Prostate gland (tissue), 2 donors: ENCODE measurements at regions not wholly inside any gene's neighbourhood (a gene's known extent, or its start where the extent isn't known, plus 50 kb on each side); places are given as distances from the start of the nearest gene placed in this dataset.

Experiments used
- DNase-seq: peaks from one replicate; pipeline ENCODE4 v3.0.0-alpha.2; 2019; ENCODE audit warnings: low spot score
- H3K27ac ChIP-seq, 2 donors: fragments of 200-600 bp; sonication (generic); 2 replicates each; pipeline ENCODE4 v1.5.1; 2017 to 2019
- H3K27me3 ChIP-seq: fragments of 200-600 bp; sonication (generic); replicated peaks from 2 replicates; pipeline ENCODE4 v1.5.1; 2019; ENCODE audit not compliant: insufficient read depth
- H3K36me3 ChIP-seq, 2 donors: fragments of 200-600 bp; sonication (generic); 1 replicate in 1 of 2; 2 replicates in 1 of 2; pipeline versions ENCODE4 v1.5.1 to v1.8.1; 2017 to 2019
- H3K4me1 ChIP-seq: fragments of 200-600 bp; sonication (generic); replicated peaks from 2 replicates; pipeline ENCODE4 v1.5.1; 2019
- H3K4me3 ChIP-seq, 2 donors: fragments of 200-600 bp; sonication (generic); 2 replicates each; pipeline ENCODE4 v1.5.1; 2017 to 2019
- H3K9me3 ChIP-seq: fragments of 200-600 bp; sonication (generic); 2 replicates; pipeline ENCODE4 v1.5.1; 2017
- POLR2A ChIP-seq: fragments of 450-650 bp; IDR thresholded peaks from one replicate; pipeline ENCODE4 v1.6.1; 2016; ENCODE audit warnings: antibody characterized with exemption, mild to moderate bottlenecking
- POLR2AphosphoS5 ChIP-seq: sonication (generic); formaldehyde crosslinking; IDR thresholded peaks from one replicate; pipeline ENCODE4 v1.6.1; 2017; ENCODE audit warnings: antibody characterized with exemption
- WGBS: methylation state at CpG from one replicate; pipeline ENCODE4 v1.1.5; 2018; 5-methylcytosine and 5-hydroxymethylcytosine counted together
- intact Hi-C: fragments of 100-400 bp; cut with DNase I; formaldehyde crosslinking; loops from one replicate; pipeline ENCODE4 v1.14.2; 2022
- TF ChIP-seq, protein P1 (sequence below), 4 experiments: fragments of 200-600 bp in 2 of 4; fragments of 450-650 bp in 2 of 4; sonication (generic) in 2 of 4; IDR thresholded peaks; 1 replicate in 3 of 4; 2 replicates in 1 of 4; pipeline ENCODE4 v1.5.1; 2016 to 2019; ENCODE audit warnings: antibody characterized with exemption in 4 of 4, mild to moderate bottlenecking in 2 of 4, moderate library complexity in 2 of 4

DNA sequence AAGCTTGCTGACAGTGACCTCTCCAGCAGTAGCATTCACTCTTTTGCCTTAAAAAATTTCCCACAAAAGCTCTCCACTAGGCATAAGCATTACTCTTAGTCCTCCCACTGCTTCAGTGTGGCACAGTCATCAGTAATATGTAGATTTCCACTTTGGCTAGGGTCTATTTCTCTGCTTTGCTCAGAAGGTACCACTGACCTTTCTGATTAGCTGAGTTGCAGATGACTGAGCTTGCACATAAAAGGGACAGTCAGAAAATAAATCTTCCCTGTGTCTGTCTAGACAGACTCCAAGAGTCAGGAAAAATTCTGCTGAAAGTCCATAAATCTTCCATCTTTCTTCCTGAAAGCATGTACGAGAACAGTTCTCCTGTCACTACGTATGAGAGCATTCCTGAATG is 56.6 kb upstream of the APP start:
- Histone ChIP-seq H3K9me3 (no peaks in the 10 kb centered on the region), H3K27ac (no peak overlapping the region), H3K4me1 (no peaks in the 10 kb centered on the region), H3K4me3 (no peak overlapping the region), H3K36me3 (no peaks in the 10 kb centered on the region), H3K27me3 (no peaks in the 10 kb centered on the region)
- intact Hi-C loops, result no loop called here
- no peak for DNase-seq
- TF ChIP-seq POLR2A (no peak), POLR2AphosphoS5 (no peak)
- TF ChIP-seq, protein P1, sequence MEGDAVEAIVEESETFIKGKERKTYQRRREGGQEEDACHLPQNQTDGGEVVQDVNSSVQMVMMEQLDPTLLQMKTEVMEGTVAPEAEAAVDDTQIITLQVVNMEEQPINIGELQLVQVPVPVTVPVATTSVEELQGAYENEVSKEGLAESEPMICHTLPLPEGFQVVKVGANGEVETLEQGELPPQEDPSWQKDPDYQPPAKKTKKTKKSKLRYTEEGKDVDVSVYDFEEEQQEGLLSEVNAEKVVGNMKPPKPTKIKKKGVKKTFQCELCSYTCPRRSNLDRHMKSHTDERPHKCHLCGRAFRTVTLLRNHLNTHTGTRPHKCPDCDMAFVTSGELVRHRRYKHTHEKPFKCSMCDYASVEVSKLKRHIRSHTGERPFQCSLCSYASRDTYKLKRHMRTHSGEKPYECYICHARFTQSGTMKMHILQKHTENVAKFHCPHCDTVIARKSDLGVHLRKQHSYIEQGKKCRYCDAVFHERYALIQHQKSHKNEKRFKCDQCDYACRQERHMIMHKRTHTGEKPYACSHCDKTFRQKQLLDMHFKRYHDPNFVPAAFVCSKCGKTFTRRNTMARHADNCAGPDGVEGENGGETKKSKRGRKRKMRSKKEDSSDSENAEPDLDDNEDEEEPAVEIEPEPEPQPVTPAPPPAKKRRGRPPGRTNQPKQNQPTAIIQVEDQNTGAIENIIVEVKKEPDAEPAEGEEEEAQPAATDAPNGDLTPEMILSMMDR (IDR thresholded peaks at IDR 0.05), result no peak
- WGBS, result 58% methylated on average over 2 of the region's 2 CpGs

DNA sequence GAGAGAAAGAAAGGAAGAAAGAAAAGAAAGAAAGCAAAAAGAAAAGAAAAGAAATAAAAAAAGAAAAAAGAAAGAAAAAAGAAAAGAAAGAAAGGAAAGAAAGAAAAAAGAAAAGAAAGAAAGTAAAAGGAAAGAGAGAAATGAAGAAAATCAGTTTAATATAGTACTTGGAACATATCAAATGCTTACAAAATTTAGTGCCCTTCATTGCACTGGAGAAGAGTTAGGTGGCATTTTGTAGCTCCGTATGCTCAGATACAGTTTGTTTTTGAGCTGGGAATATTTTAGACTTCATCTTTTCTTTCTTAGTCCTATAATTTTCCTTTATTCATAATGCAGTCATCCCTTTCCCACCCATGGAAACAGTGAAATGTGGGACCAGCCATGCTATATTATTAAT is 56.2 kb upstream of the APP start:
- Histone ChIP-seq H3K36me3 (no peaks in the 10 kb centered on the region), H3K27ac (no peak overlapping the region), H3K27me3 (no peaks in the 10 kb centered on the region), H3K4me1 (no peaks in the 10 kb centered on the region), H3K4me3 (no peak overlapping the region), H3K9me3 (no peaks in the 10 kb centered on the region)
- 79% methylated on average over 1 of the region's 1 CpG for WGBS
- no peak for DNase-seq
- no peak for TF ChIP-seq POLR2AphosphoS5
- TF ChIP-seq POLR2A, result no peak
- TF ChIP-seq, protein P1 (IDR thresholded peaks at IDR 0.05), result no peak
- intact Hi-C loops, result no loop called here

DNA sequence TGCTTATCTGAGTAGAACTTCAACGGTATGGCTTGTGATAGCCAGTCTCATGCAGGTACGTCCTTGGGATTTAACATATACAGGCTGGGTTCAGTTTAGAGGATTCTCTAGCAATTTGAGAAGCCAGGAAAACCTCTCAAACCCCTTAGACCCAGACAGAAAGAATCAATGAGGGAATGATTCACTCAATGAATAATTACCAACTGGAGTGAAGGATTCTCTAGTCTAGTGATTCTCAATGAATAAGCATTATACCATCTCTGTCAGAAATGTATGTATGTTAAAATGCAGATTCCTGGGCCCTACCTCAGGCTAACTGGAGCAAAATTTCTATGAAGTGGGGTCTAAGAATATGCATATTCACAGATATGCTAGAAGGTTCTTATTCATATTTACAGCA is 54.5 kb upstream of the APP start:
- DNase-seq, result no peak
- Histone ChIP-seq H3K27ac (no peak overlapping the region), H3K36me3 (no peaks in the 10 kb centered on the region), H3K27me3 (no peaks in the 10 kb centered on the region), H3K4me3 (no peak overlapping the region), H3K9me3 (no peaks in the 10 kb centered on the region), H3K4me1 (no peaks in the 10 kb centered on the region)
- TF ChIP-seq POLR2A (no peak), POLR2AphosphoS5 (no peak)
- TF ChIP-seq, protein P1 (IDR thresholded peaks at IDR 0.05), result no peak
- intact Hi-C loops, result no loop called here
- WGBS, result 98% methylated on average over 2 of the region's 2 CpGs

DNA sequence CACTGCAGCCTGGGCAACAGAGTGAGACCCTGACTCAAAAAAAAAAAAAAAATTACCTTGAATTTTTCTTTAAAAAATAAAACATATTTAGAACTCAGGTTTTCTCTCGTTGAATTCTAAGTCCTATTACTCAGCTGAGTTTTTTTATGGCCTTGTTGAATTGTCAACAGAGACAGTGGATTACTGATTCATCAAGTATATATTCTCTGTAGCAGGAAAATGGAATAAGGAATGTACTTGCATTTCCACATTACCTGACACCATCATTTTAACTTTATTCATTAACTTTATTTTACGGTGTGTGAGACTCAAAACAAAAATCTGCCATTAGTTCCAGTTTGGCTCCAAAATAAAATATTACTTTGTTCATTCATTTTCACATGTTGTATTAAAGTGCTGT is 53.8 kb upstream of the APP start:
- no peak overlapping the region for H3K27ac ChIP-seq
- TF ChIP-seq POLR2A, result no peak
- TF ChIP-seq, protein P1 (IDR thresholded peaks at IDR 0.05), result no peak
- TF ChIP-seq POLR2AphosphoS5, result no peak
- intact Hi-C loops, result no loop called here
- H3K9me3 ChIP-seq, result no peaks in the 10 kb centered on the region
- no peak for DNase-seq
- H3K27me3 ChIP-seq, result no peaks in the 10 kb centered on the region
- no peak overlapping the region for H3K4me3 ChIP-seq
- H3K4me1 ChIP-seq, result no peaks in the 10 kb centered on the region
- 77% methylated on average over 2 of the region's 2 CpGs for WGBS
- H3K36me3 ChIP-seq, result no peaks in the 10 kb centered on the region
